IPS DF 6.9 (cell line): ENCODE measurements at regions not wholly inside any gene's neighbourhood (a gene's known extent, or its start where the extent isn't known, plus 50 kb on each side); places are given as distances from the start of the nearest gene placed in this dataset.

Source experiments
- DNase-seq: peaks from one replicate; pipeline ENCODE4 v3.0.0-alpha.2; 2013; ENCODE audit warnings: low read depth, low spot score
- H3K27ac ChIP-seq: one replicate; pipeline ENCODE4 v1.5.1; 2013; ENCODE audit warnings: low read length, control low read depth
- H3K27me3 ChIP-seq: 2 replicates; pipeline ENCODE4 v1.6.1; 2013; ENCODE audit warnings: mild to moderate bottlenecking, low read length; ENCODE audit not compliant: control insufficient read depth, insufficient read depth
- H3K36me3 ChIP-seq: 2 replicates; pipeline ENCODE4 v1.6.1; 2013; ENCODE audit warnings: low read length; ENCODE audit not compliant: control insufficient read depth, insufficient read depth
- H3K4me1 ChIP-seq: 2 replicates; pipeline ENCODE4 v1.6.1; 2013; ENCODE audit warnings: low read length; ENCODE audit not compliant: control insufficient read depth, insufficient read depth
- H3K4me3 ChIP-seq: 2 replicates; pipeline ENCODE4 v1.5.1; 2013; ENCODE audit warnings: mild to moderate bottlenecking, low read length
- H3K9me3 ChIP-seq: 2 replicates; pipeline ENCODE4 v1.6.1; 2013; ENCODE audit warnings: low read length, inconsistent platforms; ENCODE audit not compliant: control insufficient read depth, insufficient read depth
- WGBS: extraction: QIAGEN DNeasy Blood & Tissue Kit; methylation state at CpG from one replicate; pipeline ENCODE4 v1.1.7; 2013; ENCODE audit warnings: mixed read lengths, missing lambda C conversion rate; ENCODE audit not compliant: insufficient read length, insufficient coverage; 5-methylcytosine and 5-hydroxymethylcytosine counted together

GRCh38 chr18:29041976-29042375, 865.0 kb upstream of the CDH2 start:
- no peaks in the 10 kb centered on the region for H3K9me3 ChIP-seq
- no peaks in the 10 kb centered on the region for H3K36me3 ChIP-seq
- H3K27ac ChIP-seq = no peak overlapping the region
- no peaks in the 10 kb centered on the region for H3K4me1 ChIP-seq
- DNase-seq = no peak
- no peaks in the 10 kb centered on the region for H3K27me3 ChIP-seq
- no peak overlapping the region for H3K4me3 ChIP-seq
- WGBS = no CpG with 5 or more reads among the region's 1 CpG

- H3K4me1 ChIP-seq = no peaks in the 10 kb centered on the region
- no peaks in the 10 kb centered on the region for H3K36me3 ChIP-seq
- no peak for DNase-seq
- H3K9me3 ChIP-seq = no peaks in the 10 kb centered on the region
- H3K4me3 ChIP-seq = no peak overlapping the region
- no CpG with 5 or more reads among the region's 3 CpGs for WGBS
- H3K27ac ChIP-seq = no peak overlapping the region
- H3K27me3 ChIP-seq = no peaks in the 10 kb centered on the region
Observed at GRCh38 chr18:29034113-29034856, 857.4 kb upstream of the CDH2 start.

GRCh38 chr18:29028560-29028959, 851.6 kb upstream of the CDH2 start:
- Histone ChIP-seq H3K27ac (no peak overlapping the region), H3K9me3 (no peaks in the 10 kb centered on the region), H3K4me3 (no peak overlapping the region), H3K27me3 (no peaks in the 10 kb centered on the region), H3K36me3 (no peaks in the 10 kb centered on the region), H3K4me1 (no peaks in the 10 kb centered on the region)
- no peak for DNase-seq
- no CpG with 5 or more reads among the region's 1 CpG for WGBS

- Histone ChIP-seq H3K4me3 (no peak overlapping the region), H3K9me3 (no peaks in the 10 kb centered on the region), H3K4me1 (no peaks in the 10 kb centered on the region), H3K27ac (no peak overlapping the region), H3K27me3 (no peaks in the 10 kb centered on the region), H3K36me3 (no peaks in the 10 kb centered on the region)
- no peak for DNase-seq
Observed at GRCh38 chr18:29018976-29019375, 842.0 kb upstream of the CDH2 start.

- no peaks in the 10 kb centered on the region for H3K27me3 ChIP-seq
- no peak overlapping the region for H3K27ac ChIP-seq
- no CpG with 5 or more reads among the region's 4 CpGs for WGBS
- no peak overlapping the region for H3K4me3 ChIP-seq
- no peak for DNase-seq
- no peaks in the 10 kb centered on the region; the same call in 1 of the 2 replicates for H3K4me1 ChIP-seq
- no peaks in the 10 kb centered on the region for H3K36me3 ChIP-seq
- H3K9me3 ChIP-seq = no peaks in the 10 kb centered on the region
Observed at GRCh38 chr18:29012883-29013465, 836.0 kb upstream of the CDH2 start.

GRCh38 chr18:29012364-29012763, 835.4 kb upstream of the CDH2 start:
- H3K4me3 ChIP-seq = no peak overlapping the region
- no CpG with 5 or more reads among the region's 5 CpGs for WGBS

GRCh38 chr18:29009250-29009803, 832.4 kb upstream of the CDH2 start:
- H3K27ac ChIP-seq = no peak overlapping the region
- WGBS = no CpG with 5 or more reads among the region's 2 CpGs
- H3K36me3 ChIP-seq = no peaks in the 10 kb centered on the region
- no peak for DNase-seq
- no peaks in the 10 kb centered on the region for H3K9me3 ChIP-seq
- no peak overlapping the region for H3K4me3 ChIP-seq
- no peaks in the 10 kb centered on the region for H3K27me3 ChIP-seq
- no peaks in the 10 kb centered on the region; the same call in 1 of the 2 replicates for H3K4me1 ChIP-seq

More at GRCh38 chr18:29012364-29012763, 835.4 kb upstream of the CDH2 start:
- H3K27me3 ChIP-seq = no peaks in the 10 kb centered on the region
- no peak overlapping the region for H3K27ac ChIP-seq
- H3K36me3 ChIP-seq = no peaks in the 10 kb centered on the region
- DNase-seq = no peak
- H3K9me3 ChIP-seq = no peaks in the 10 kb centered on the region
- H3K4me1 ChIP-seq = no peaks in the 10 kb centered on the region; the same call in 1 of the 2 replicates

GRCh38 chr18:29008809-29009208, 831.9 kb upstream of the CDH2 start:
- Histone ChIP-seq H3K27me3 (no peaks in the 10 kb centered on the region), H3K9me3 (no peaks in the 10 kb centered on the region), H3K4me3 (no peak overlapping the region), H3K27ac (no peak overlapping the region), H3K36me3 (no peaks in the 10 kb centered on the region), H3K4me1 (no peaks in the 10 kb centered on the region; the same call in 1 of the 2 replicates)
- no CpG with 5 or more reads among the region's 1 CpG for WGBS
- DNase-seq = no peak

GRCh38 chr18:29007986-29008654, 831.2 kb upstream of the CDH2 start:
- no CpG with 5 or more reads among the region's 2 CpGs for WGBS
- Histone ChIP-seq H3K4me3 (no peak overlapping the region), H3K9me3 (no peaks in the 10 kb centered on the region), H3K27ac (no peak overlapping the region), H3K27me3 (no peaks in the 10 kb centered on the region), H3K4me1 (no peaks in the 10 kb centered on the region; the same call in 1 of the 2 replicates), H3K36me3 (no peaks in the 10 kb centered on the region)
- no peak for DNase-seq

- WGBS = no CpG with 5 or more reads among the region's 1 CpG
- no peak for DNase-seq
- H3K4me3 ChIP-seq = no peak overlapping the region
- no peak overlapping the region for H3K27ac ChIP-seq
- H3K36me3 ChIP-seq = no peaks in the 10 kb centered on the region
- H3K9me3 ChIP-seq = no peaks in the 10 kb centered on the region
- H3K27me3 ChIP-seq = no peaks in the 10 kb centered on the region
- no peaks in the 10 kb centered on the region; the same call in 1 of the 2 replicates for H3K4me1 ChIP-seq
Observed at GRCh38 chr18:29004921-29005320, 828.0 kb upstream of the CDH2 start.
